OCI-LY7 (cell line): ENCODE measurements at regions not wholly inside any gene's neighbourhood (a gene's known extent, or its start where the extent isn't known, plus 50 kb on each side); places are given as distances from the start of the nearest gene placed in this dataset.

ENCODE experiments used
- CTCF ChIP-seq: fragments of 200-600 bp; sonication (generic); conservative IDR thresholded peaks from 2 replicates; pipeline ENCODE4 v1.5.1; 2014; ENCODE audit warnings: mild to moderate bottlenecking, antibody characterized with exemption, low read length, moderate library complexity, mixed read lengths
- EZH2phosphoT487 ChIP-seq: fragments of 200-600 bp; sonication (generic); IDR thresholded peaks from 2 replicates; pipeline ENCODE4 v1.6.1; 2018; ENCODE audit warnings: low read depth, borderline replicate concordance, mild to moderate bottlenecking, mixed run types, antibody characterized with exemption, low read length, moderate library complexity, mixed read lengths

GRCh38 chr2:7846607-7847006 is 835.2 kb upstream of the ID2 start:
- TF ChIP-seq CTCF (no peak), EZH2phosphoT487 (no peak)
